Stromal cell of bone marrow (primary cell): ENCODE measurements at regions not wholly inside any gene's neighbourhood (a gene's known extent, or its start where the extent isn't known, plus 50 kb on each side); places are given as distances from the start of the nearest gene placed in this dataset.
"Not testable (repeated sequence)": the region's sequence is repeated elsewhere in the genome, so short reads cannot be mapped to it uniquely, and the experiment has no call there.

Experiments
- DNase-seq: peaks from one replicate; pipeline ENCODE4 v3.0.0-alpha.2; 2012; ENCODE audit warnings: low read depth

DNA sequence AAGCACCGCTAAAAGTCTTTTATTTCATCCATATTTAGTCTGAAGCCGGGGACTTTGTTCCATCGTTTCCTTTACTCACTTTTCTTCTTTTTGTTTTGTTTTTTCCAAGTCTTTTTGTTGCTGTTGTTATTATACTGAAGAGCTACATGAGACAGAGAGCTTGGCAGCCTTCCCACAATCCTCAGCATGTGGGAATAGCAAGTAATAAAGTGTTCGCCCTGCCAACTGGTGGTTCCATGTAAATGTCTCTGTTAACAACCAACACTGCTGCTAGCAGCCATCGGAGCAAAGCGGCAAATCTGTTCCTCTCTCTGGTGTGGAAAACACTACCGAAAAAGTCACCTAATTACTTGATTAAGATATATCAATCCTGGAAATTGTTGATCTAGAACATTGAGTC, 437.8 kb upstream of the ID4 start:
- peak; percentile 38 for DNase-seq

DNA sequence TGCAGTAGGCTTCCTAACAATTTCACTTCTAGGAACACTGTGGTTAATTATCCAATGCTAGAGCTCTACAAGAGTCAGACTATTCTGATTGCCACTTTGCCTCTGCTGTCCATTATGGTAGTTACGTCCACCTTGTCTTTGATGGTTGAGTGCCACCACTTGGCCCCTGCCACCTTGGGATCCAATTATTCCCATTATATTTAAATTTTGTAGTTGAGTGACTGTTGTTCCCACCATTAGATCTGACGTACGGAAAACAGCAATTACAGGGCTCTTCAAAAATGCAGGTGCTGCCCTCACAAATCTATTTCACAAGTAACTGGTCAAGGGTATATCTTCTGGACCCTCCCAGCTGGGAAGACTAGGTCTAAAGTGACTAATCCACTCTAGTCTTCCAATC, 432.3 kb upstream of the ID4 start:
- not testable (repeated sequence) for DNase-seq

DNA sequence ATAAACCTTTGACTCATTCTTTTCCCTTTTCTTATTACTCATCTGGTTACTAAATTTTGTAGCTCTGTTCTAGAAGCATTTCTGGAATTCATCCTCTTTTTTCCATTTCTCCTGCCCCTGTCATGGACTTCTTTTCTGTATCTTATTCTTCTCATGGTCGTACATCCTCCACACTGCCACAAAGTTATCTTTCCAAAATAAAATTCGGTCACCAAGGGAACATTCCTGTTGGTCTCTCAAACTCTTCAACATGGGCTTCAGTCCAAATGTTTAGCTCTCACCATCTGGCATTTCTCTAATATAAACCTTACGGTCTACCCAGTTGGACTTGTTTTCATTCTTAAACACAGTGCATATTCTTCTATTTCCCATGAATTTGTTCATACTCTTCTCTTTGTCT, 428.8 kb upstream of the ID4 start:
- DNase-seq, result no peak

DNA sequence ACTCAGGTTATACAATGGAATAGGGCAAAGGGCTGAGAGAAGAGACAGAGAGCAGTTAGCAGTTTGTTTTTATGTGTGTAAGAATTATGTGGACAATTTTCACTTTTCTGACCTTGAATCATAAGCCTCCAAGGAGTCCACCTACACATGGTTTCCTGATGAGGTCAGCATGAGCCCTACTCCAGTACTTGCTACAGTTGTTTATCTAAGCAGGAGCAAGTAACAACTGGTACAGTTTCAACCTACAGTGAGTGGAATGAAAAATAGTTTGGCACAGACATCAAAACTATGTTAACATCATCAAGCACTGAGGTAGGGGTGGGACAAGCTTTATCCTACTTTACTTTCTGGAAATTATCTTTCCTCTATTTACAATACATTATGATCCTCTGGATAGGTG, 426.7 kb upstream of the ID4 start:
- DNase-seq, result no peak

DNA sequence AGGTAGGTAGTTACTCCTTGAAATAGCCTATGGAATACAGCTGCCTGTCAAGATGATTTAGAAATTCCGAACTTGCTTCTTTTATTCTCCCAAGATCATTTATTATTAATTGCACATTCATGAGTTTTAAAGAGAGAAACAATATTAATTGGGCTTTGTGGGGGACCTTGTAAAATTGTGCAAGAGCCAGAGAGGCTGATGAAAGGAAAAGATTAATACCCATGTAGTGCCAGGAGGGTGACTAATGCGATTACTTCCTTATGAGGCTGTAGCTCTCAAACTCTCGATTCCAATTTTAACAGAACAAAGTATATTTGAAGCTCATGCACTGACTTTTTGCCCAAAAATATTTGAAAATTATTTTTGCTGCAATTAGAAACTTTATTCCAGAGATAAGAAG, 423.8 kb upstream of the ID4 start:
- peak; percentile 41 for DNase-seq

DNA sequence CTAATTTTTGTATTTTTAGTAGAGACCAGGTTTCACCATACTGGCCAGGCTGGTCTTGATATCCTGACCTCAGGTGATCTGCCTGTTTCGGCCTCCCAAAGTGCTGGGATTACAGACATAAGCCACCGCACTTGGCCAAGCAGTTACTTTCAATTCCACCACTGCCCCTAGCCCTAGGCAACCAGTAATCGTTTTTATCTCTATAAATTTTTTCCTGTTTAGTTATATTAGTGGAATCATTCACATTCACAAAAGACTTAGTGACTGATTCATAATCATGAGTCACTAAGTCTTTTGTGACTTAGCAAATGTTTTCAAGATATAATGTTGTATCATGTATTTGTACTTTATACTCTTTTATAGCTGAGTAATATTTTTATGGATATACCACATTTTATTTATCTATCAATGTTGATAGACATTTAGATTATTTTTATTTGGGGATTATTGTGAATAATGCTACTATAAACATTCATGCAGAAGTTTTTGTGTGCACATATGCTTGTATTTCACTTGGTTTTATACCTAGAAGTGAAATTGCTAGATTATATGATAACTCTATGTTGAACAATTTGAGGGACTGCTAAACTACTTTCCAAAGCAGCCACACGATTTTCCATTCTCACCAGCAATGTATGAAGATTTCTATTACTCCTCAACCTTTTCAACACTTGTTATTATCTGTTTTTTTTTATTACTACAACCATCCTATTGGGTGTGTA, 421.4 kb upstream of the ID4 start:
- DNase-seq, result peak; percentile 54

DNA sequence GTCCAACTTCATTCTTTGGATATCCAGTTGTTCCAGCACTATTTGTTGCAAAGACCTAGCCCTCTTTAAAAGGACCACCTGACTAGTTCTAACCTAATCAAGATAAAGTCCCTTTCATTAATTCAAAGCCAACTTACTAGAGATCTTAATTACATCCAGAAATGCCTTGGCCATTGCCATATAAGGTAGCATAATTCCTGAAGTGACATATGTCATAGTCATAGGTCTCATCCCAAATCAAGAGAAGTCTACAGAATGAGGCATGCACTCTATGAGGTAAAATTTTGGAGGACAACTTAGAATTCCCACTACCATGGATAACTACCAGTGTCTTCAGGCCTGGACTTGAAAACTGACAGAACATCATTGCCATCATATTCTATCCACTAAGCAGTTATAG, 420.4 kb upstream of the ID4 start:
- no peak for DNase-seq

DNA sequence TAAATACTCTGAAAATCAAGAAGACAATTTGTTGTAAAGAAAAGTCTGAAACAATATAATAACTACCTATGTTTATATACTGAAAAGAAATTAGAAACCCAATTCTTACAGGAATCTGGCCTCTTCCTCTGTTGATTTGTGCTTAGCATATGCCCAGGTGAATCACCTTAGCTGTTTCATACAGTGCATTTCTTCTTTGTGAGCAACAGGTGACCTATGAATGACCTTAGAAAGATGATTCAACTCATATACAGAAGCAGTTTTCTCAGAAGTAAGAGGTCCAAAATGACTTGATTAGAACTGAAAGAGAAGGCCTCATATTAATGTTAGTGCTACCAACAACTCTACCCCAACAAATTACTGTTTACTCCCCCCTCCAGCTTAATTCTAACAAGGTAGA, 419.5 kb upstream of the ID4 start:
- no peak for DNase-seq

DNA sequence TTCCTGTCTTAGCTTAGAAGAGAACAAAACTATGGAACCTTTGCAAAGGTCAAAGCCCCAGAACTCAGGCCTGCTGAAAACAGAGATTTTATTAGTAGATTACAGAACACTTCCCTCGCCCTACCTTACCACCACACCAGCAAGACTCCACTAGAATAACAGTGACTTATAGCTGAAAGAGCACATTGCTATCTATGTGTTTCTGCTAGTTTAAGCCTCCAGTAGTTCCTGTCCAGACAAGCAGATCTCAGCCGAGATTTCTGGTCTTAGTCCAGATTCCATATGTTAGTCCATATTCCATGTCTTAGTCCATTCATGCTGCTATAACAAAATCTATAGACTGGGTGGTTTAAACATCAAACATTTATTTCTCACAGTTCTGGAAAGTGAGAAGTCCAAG, 412.3 kb upstream of the ID4 start:
- DNase-seq, result no peak

DNA sequence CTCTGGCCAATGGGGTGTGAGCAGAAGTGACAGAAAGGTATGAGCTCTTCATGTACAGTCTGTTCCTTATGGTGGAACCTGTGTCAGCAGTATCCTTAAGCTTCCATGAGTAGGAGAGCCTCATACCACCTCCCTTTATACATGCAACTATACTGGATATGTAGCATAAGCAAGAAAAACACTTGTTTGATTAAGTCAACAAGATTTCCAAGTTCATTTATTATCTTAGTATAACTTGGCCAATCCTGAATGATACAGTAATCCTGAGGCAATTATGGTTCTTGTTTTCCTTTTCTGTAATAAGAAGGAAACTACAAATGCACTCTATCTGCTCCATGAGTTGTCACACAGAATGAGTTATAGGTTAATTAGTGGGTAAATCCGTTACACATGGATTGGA, 409.6 kb upstream of the ID4 start:
- no peak for DNase-seq

DNA sequence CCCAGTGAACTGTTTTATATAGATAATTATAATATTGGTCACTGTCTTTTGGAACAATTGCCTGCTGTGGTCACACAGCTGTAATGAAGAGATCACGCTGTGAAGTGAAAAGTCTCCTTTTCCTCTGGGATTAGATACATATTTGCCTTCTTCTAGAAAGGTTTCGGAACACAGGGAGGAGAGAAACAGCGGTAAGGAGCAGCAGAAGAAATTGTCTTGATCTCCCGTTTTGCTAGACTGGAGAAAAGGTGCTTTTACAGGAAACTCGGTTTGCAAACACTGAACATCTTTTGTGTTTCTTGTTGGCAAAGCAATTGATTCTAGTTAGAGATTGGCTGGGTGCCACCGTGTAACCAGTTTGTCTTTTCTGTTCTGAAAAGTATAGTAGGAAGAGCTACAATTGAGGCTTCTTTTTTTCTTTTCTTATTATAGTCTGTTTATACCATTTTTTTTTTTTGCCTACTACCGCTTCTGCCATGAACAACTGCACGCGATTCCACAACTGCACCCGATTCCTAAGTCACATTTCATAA, 404.1 kb upstream of the ID4 start:
- no peak for DNase-seq

DNA sequence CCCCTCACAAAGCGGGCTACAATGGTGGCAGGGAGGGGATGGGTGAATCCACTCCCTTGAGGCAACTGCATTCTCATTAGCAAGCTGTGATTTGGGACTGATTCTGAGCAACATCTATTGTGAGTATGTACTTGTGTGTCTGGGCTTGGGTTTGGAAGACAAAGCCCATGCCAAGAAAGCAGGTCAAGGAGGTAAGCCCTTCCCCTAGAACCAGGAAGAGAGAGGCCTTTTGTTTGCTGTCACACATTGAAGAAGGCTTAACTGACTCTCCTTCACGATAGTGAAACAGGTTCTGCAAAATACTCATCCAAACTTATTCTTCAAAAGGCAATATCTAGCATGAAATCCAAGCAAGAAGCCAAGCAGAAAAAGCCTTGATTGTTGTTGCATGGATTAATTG, 403.1 kb upstream of the ID4 start:
- no peak for DNase-seq

DNA sequence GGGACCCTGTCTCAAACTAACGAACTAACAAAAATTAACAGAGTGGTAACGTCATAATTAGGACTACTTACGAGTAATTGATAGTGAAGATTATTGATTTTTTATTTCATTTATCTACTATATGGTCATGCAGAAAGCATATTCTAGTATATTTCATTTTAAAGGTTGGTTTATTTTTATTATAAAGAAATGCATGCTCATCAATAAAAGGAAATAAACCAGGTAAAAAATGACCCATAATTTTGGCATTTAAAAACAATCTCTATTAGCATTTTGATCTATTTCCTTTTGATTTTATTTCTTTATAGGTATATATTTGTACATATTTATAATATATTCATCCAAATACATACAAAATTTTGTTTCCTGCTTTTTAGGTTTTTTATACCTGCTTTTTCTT, 401.4 kb upstream of the ID4 start:
- DNase-seq, result no peak

DNA sequence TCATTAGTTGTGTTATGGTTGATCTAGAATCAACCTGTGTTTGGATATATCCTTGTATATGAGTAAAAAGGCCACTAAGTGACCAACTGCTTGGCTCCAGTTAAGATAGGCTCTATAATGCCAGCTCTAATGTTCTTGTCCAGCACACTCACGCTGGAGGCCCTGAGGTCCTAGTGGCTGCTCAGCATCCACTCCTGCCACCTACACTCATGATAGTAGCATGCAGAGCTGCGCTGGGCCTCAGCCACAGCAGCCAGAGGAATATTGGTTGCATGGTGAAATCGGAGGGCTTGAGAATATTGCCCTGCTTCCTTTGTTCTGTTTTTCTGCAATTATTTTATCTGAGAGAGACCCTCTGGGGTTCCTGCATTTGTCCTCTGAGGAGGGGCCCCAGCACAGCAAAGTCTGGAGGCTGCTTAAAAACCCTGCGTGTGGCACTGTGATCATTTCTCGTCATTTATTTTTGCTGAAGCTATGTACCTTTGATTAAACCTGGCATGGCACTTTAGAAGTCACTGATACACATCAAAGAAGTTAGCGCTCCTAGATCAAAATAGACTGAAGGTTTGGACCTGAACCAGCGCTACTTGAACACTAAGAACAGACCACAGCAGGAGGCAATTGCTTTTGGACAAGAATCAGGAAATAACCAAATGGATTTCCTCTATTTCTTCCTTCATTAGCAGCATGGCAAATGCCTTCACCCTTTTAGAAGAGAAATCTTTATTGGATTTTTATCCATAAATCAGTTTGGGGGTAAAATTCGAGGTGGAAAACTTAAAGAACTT, 398.4 kb upstream of the ID4 start:
- no peak for DNase-seq

DNA sequence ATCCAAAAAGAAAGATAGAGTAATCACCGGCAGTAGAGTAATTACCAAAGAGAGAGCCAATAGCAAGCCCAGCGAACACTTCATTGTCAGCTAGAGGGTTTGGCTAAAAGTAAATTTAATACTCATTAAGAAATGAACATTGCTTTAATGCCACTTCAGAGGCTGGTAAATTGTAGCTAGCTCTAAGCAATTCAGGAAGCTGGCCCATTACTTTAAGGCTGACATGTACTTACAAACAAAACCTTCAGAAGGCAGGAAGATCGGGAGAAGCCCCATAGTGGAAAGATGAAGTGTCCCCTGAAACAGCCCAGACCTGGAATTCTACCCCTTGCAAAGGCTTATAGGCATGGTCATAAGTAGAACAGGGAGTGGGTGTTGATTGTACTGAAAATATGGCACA, 396.6 kb upstream of the ID4 start:
- DNase-seq, result no peak

DNA sequence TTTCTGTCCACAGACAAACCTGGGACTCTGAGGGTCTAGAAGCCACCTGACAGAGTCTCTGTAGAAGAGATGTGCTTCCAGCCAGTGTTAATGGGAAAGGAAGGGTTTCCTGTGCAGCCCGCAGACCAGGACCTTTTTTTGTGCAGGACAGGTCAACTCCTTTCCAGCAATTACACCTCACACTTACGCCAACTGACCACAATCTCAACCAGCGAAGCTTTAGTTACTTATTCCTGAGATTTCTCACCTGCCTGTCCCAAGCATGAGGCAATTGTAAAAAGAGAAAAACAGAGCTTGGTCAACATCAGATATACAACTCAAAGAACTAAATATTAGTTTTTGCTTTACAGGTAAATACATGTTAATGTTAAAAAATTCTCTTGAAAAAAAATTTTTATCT, 393.8 kb upstream of the ID4 start:
- no peak for DNase-seq

DNA sequence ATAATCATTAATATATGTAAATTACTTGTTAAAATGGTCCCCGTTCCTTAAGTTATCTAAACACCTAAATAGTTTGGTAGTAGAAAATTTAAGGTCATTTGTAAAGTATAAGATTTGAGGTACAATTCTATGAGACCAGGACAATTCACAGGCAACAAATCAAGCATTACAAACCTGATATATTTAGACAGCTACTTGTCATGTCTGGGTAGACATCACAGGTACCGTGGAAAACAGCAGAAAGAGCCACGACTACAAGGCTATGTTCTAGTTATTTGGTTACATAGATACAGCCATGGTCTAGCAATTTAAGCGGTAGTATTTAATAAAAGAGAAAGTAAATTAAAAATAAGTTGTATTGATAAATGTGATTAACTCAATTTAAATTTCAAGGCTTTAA, 393.1 kb upstream of the ID4 start:
- no peak for DNase-seq

DNA sequence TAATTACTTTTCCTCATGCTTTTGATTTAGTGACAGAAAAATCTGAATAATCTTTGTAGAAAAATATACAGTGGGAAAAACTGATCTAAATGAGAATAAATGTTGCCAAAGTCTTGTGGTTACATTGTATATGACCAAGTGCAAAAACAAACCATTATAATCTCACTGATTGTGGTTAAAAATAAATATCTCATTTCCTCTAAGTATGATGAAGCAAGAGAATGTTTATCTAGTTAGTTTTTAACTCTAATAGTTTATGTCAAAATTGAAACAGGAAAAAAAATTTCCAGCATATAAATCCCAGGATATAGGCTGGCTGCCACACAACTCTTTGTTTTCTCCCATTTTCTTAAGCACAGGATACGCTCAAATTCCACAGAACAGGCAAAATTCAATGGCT, 392.7 kb upstream of the ID4 start:
- no peak for DNase-seq

DNA sequence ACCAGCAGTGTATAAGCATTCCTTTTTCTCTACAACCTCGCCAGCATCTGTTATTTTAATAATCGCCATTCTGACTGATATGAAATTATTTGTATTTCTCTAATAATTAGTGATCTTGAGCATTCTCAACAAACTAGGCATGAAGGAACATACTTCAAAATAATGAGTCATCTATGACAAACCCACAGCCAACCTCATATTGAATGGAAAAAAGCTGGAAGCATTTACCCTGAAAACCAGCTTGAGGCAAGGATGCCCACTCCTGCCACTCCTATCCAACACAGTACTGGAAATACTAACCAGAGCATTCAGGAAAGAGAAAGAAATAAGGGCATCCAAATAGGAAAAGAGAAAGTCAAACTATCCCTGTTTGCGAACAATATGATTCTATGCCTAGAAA, 390.6 kb upstream of the ID4 start:
- DNase-seq, result no peak

DNA sequence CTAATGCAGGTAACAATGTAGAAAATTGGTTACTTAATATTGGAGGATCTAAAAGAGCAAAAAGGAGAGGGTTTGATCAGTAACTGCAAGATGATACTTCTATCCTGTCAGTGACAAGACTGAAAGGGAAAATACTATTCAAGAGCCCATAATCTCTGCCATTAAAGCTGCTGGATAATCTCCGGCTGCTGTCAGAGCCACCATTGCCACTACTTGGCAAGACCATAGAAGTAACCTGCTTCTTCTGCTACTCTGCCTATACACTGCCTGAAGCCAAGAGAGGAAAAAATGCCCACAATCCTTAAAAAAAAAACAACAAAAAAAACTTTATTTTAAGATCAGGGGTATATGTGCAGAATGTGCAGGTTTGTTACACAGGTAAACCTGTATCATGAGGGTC, 386.5 kb upstream of the ID4 start:
- no peak for DNase-seq

DNA sequence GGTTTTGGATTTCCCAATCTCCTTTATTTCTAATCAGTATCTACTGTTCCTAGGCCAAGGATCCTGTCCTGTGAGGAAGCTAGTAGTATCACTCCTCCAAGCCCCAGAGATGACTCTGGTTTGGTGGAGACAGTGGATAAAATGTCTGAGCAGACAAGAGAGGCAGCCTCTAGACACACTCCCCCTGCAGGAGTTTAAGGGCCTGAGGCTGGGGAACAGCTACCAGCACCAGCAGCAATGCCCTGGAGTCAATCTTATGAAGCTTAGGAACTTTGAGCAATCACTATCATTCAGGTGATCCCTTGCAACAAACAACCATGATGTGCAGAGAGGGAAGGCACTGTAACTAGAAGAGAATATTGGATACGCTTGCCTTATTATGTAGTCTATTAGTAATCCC, 384.7 kb upstream of the ID4 start:
- DNase-seq, result no peak

DNA sequence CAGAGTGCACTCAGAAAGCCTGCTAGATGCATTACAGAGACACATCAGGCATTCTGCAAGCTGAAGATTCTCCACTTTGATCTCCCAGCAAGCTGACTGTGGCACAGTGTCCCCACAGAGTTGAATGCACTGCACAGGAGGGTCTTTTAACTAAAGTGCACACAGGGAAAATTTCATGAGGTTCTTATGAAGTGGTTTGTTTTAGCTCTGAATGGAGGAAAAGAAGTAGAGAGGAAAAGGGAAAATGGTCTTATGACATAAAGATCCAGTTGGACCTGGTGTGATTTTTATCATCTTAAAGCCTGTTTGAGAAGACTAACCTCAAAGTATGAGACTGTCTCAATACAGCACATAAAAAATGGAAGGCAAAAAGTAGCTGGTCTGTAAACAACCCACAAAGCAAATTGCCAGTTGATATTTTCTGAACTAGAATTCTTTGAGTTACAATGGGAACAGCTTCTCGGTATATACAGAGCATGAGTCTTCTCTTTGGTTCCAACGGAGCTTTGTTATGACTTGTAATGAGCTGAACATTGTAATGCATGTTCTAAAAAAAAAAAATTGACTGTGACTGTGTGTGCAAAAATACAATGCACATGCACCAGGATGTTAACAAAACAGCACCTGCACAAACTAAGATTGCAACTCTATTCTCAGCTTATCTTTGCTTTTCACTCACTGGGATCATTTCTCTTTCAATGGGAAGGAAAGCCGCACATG, 383.0 kb upstream of the ID4 start:
- DNase-seq, result no peak
